HL-60 (cell line): ENCODE measurements at regions not wholly inside any gene's neighbourhood (a gene's known extent, or its start where the extent isn't known, plus 50 kb on each side); places are given as distances from the start of the nearest gene placed in this dataset.

Source experiments
- DNase-seq, 2 experiments: peaks; one replicate each; pipeline ENCODE4 v3.0.0-alpha.2; 2010 to 2020; ENCODE audit warnings: low read depth in 1 of 2, low spot score in 1 of 2
- H3K27ac ChIP-seq: fragments of 250-450 bp; sonication (Bioruptor Pico); replicated peaks from 2 replicates; pipeline ENCODE4 v1.5.1; 2020; ENCODE audit warnings: mild to moderate bottlenecking, moderate library complexity
- H3K27me3 ChIP-seq: fragments of 250-450 bp; sonication (Bioruptor Pico); 2 replicates; pipeline ENCODE4 v1.5.1; 2021; ENCODE audit warnings: mild to moderate bottlenecking, moderate library complexity; ENCODE audit not compliant: insufficient read depth, poor library complexity, severe bottlenecking
- H3K4me3 ChIP-seq: replicated peaks from 2 replicates; pipeline ENCODE4 v1.5.1; 2011; ENCODE audit warnings: mild to moderate bottlenecking, control low read depth, low read length; ENCODE audit not compliant: insufficient read depth
- GABPA ChIP-seq: IDR thresholded peaks from 2 replicates; pipeline ENCODE4 v1.6.1; 2012; ENCODE audit warnings: low read depth
- POLR2AphosphoS5 ChIP-seq: IDR thresholded peaks from 2 replicates; pipeline ENCODE4 v1.6.1; 2012; ENCODE audit warnings: low read depth
- REST ChIP-seq: IDR thresholded peaks from 2 replicates; pipeline ENCODE4 v1.6.1; 2012; ENCODE audit warnings: low read depth; ENCODE audit not compliant: insufficient replicate concordance
- SPI1 ChIP-seq: IDR thresholded peaks from 2 replicates; pipeline ENCODE4 v1.6.1; 2012; ENCODE audit warnings: low read depth, mild to moderate bottlenecking, borderline replicate concordance
- TF ChIP-seq, protein P1 (sequence below): IDR thresholded peaks from one replicate; pipeline ENCODE4 v1.5.1; 2011; ENCODE audit warnings: low read length, control low read depth, inconsistent platforms; ENCODE audit not compliant: insufficient read depth

- no peak overlapping the region for H3K27ac ChIP-seq
- no peaks in the 10 kb centered on the region for H3K27me3 ChIP-seq
- no peak overlapping the region for H3K4me3 ChIP-seq
- TF ChIP-seq, protein P1, sequence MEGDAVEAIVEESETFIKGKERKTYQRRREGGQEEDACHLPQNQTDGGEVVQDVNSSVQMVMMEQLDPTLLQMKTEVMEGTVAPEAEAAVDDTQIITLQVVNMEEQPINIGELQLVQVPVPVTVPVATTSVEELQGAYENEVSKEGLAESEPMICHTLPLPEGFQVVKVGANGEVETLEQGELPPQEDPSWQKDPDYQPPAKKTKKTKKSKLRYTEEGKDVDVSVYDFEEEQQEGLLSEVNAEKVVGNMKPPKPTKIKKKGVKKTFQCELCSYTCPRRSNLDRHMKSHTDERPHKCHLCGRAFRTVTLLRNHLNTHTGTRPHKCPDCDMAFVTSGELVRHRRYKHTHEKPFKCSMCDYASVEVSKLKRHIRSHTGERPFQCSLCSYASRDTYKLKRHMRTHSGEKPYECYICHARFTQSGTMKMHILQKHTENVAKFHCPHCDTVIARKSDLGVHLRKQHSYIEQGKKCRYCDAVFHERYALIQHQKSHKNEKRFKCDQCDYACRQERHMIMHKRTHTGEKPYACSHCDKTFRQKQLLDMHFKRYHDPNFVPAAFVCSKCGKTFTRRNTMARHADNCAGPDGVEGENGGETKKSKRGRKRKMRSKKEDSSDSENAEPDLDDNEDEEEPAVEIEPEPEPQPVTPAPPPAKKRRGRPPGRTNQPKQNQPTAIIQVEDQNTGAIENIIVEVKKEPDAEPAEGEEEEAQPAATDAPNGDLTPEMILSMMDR = no peak
- no peak for TF ChIP-seq SPI1
- DNase-seq = no peak
Observed at GRCh38 chr3:145754605-145755289, 406.2 kb downstream of the PLOD2 start.

- DNase-seq = no peak
- Histone ChIP-seq H3K4me3 (no peak overlapping the region), H3K27ac (no peak overlapping the region), H3K27me3 (no peaks in the 10 kb centered on the region)
- TF ChIP-seq GABPA (no peak), SPI1 (no peak), POLR2AphosphoS5 (no peak), REST (no peak)
- TF ChIP-seq, protein P1 = no peak
Observed at GRCh38 chr3:145760036-145760435, 400.9 kb downstream of the PLOD2 start.

DNA sequence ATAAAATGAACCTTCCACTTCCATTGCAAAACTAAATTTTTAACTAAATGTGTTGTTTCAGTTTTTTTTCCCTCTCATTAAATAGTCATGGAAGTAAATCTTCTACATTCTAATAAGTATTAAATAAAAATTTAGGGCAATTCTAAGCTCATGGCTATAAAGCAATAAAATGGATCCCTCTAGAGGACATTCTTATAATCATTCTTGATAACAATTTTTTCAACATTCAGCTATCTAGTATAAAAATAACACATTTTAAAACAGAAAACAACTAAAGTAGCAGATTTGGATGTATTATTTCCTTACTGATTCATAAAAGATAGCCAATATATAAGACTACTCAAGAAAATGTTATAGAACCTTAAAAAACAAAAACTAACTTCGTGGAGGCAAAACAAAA lies 393.1 kb downstream of the PLOD2 start:
- Histone ChIP-seq H3K27ac (no peak overlapping the region), H3K4me3 (no peak overlapping the region), H3K27me3 (no peaks in the 10 kb centered on the region)
- DNase-seq = no peak
- no peak for TF ChIP-seq GABPA
- TF ChIP-seq POLR2AphosphoS5 = no peak

GRCh38 chr3:145776782-145777408 lies 384.1 kb downstream of the PLOD2 start:
- Histone ChIP-seq H3K27me3 (no peaks in the 10 kb centered on the region), H3K27ac (no peak overlapping the region), H3K4me3 (no peak overlapping the region)
- TF ChIP-seq SPI1 = no peak
- TF ChIP-seq, protein P1 = peak; percentile 59
- DNase-seq = peak; percentile 17 to 20

GRCh38 chr3:145780301-145780700 lies 380.7 kb downstream of the PLOD2 start:
- H3K4me3 ChIP-seq = no peak overlapping the region
- peaks cover 2% of the 10 kb centered on the region for H3K27me3 ChIP-seq
- TF ChIP-seq, protein P1 = no peak
- TF ChIP-seq SPI1 (no peak), POLR2AphosphoS5 (no peak), REST (no peak), GABPA (no peak)
- H3K27ac ChIP-seq = no peak overlapping the region
- DNase-seq = no peak
